ENCODE measurements at regions not wholly inside any gene's neighbourhood (a gene's known extent, or its start where the extent isn't known, plus 50 kb on each side); places are given as distances from the start of the nearest gene placed in this dataset.

DNA sequence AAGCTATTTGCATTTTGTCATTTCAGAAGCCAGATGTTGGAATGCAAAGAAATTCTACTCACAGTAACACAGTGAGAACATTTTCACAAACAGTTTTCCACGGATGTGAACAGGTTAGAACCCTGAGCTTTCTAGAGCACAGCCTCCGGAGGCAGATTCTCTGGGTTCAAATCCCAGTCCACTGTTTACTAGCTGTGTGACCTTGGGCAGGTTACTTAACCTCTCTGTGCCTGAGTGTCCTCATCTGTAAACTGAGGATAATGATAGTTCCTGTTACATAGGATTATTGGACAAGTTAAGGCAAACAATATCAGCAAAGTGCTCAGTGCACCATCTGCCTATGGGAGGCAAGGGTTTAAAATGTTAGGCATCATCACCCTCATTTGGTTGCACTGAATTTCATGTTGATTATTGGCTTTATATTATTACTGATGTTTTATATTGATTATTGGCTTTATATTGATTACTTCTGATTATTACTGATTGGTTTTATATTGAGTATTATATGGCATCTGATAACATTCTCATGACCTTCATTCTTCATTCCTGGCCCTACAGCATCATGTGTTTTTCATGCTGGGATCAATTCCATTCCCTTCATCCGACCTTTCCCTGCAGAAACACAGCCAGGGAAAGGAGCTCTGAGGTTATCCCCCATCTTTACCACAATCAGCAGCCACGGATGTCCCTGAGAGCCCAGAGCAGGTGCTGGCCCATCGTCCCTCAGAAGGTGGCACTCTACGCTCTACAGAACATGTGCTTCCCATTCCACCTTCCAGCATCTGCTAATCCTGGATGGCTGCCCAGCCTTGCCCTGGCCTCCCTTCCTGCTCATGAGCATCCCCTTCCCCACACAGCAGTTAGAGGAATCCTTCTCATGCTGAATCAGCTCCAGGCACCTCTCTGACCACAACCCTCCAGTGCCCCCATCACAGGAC lies 283.1 kb downstream of the PREX1 start:
- DNase-seq (ENCODE audit: low read depth, low spot score), result no peak
- no peak overlapping the region for H3K4me3 ChIP-seq (ENCODE audit: insufficient read length, low read depth)
- H3K9me3 ChIP-seq (ENCODE audit: insufficient read depth, low read length), result peaks cover 16% of the 10 kb centered on the region; the same call in 1 of the 2 replicates
- no peak overlapping the region for H3K9ac ChIP-seq (ENCODE audit: insufficient read length, low read depth)
- no peaks in the 10 kb centered on the region for H3K27me3 ChIP-seq (ENCODE audit: insufficient read depth, insufficient read length)
- peaks cover 2% of the 10 kb centered on the region for H3K4me1 ChIP-seq (ENCODE audit: insufficient read depth, insufficient read length)
- no peaks in the 10 kb centered on the region for H3K36me3 ChIP-seq (ENCODE audit: insufficient read depth, insufficient read length, low read length)
- TF ChIP-seq YY1 (IDR thresholded peaks at IDR 0.05; ENCODE audit: insufficient read depth, insufficient read length), result no peak
- no peak for TF ChIP-seq ZNF274 (IDR thresholded peaks at IDR 0.05; ENCODE audit: low read depth, low read length)
- no peak for TF ChIP-seq SUZ12 (IDR thresholded peaks at IDR 0.05; ENCODE audit: extremely low read depth, insufficient read depth, insufficient read length)

DNA sequence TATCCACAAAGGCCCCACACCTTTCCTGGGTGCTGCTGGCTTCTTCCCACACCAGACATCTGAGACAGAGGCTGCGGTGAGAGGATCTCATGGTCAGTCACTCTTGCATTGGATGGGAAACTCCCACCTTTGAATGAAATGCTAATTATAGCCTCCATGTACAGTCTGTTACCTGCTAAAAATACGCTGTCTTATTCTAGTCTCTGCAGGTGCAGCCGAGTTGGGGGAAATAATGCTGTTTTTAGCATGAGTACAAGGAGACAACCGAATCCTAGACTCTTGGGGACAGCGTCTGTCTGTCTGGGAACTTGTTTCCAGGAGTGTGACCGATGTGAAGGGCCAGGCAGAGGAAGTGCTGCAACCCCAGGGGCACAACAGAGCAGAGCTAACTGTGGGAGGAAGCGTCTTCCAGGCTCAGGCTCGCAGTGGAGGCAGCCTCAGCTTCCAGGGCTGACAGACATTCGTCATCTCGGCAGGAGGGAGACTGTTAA lies 286.2 kb downstream of the PREX1 start:
- Histone ChIP-seq H3K4me3 (ENCODE audit: insufficient read length, low read depth) (no peak overlapping the region), H3K4me1 (ENCODE audit: insufficient read depth, insufficient read length) (peaks cover 2% of the 10 kb centered on the region), H3K36me3 (ENCODE audit: insufficient read depth, insufficient read length, low read length) (no peaks in the 10 kb centered on the region), H3K9ac (ENCODE audit: insufficient read length, low read depth) (no peak overlapping the region), H3K27me3 (ENCODE audit: insufficient read depth, insufficient read length) (no peaks in the 10 kb centered on the region), H3K9me3 (ENCODE audit: insufficient read depth, low read length) (peaks cover 16% of the 10 kb centered on the region; the same call in 1 of the 2 replicates)
- no peak for DNase-seq (ENCODE audit: low read depth, low spot score)
- no peak for TF ChIP-seq YY1 (IDR thresholded peaks at IDR 0.05; ENCODE audit: insufficient read depth, insufficient read length)
- no peak for TF ChIP-seq SUZ12 (IDR thresholded peaks at IDR 0.05; ENCODE audit: extremely low read depth, insufficient read depth, insufficient read length)
- TF ChIP-seq ZNF274 (IDR thresholded peaks at IDR 0.05; ENCODE audit: low read depth, low read length), result no peak

DNA sequence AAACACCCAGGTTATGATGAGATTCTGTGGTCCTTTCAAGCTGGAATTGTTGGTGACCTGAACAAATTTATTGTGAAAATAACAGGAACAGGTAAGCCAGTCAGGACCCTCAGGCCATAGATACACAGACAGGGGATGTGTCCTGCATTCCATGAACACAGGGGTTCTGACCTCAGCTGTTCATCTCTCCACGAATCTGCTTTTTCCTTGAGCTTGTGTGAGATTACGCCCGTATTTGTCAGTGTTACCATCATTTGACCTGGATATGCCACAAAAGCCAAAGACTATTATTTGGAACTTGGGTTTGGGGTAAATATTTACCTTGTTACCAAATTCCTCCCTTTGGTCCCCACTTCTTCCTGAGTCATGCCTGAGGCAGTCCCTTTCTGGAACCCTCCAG lies 288.9 kb downstream of the PREX1 start:
- Histone ChIP-seq H3K36me3 (ENCODE audit: insufficient read depth, insufficient read length, low read length) (no peaks in the 10 kb centered on the region), H3K4me3 (ENCODE audit: insufficient read length, low read depth) (no peak overlapping the region), H3K27me3 (ENCODE audit: insufficient read depth, insufficient read length) (no peaks in the 10 kb centered on the region), H3K9ac (ENCODE audit: insufficient read length, low read depth) (peak overlapping the region; percentile 46), H3K9me3 (ENCODE audit: insufficient read depth, low read length) (peaks cover 16% of the 10 kb centered on the region; the same call in 1 of the 2 replicates), H3K4me1 (ENCODE audit: insufficient read depth, insufficient read length) (no peaks in the 10 kb centered on the region)
- peak; percentile 42 for DNase-seq (ENCODE audit: low read depth, low spot score)
- TF ChIP-seq YY1 (IDR thresholded peaks at IDR 0.05; ENCODE audit: insufficient read depth, insufficient read length), result no peak
- no peak for TF ChIP-seq ZNF274 (IDR thresholded peaks at IDR 0.05; ENCODE audit: low read depth, low read length)
- TF ChIP-seq SUZ12 (IDR thresholded peaks at IDR 0.05; ENCODE audit: extremely low read depth, insufficient read depth, insufficient read length), result no peak

DNA sequence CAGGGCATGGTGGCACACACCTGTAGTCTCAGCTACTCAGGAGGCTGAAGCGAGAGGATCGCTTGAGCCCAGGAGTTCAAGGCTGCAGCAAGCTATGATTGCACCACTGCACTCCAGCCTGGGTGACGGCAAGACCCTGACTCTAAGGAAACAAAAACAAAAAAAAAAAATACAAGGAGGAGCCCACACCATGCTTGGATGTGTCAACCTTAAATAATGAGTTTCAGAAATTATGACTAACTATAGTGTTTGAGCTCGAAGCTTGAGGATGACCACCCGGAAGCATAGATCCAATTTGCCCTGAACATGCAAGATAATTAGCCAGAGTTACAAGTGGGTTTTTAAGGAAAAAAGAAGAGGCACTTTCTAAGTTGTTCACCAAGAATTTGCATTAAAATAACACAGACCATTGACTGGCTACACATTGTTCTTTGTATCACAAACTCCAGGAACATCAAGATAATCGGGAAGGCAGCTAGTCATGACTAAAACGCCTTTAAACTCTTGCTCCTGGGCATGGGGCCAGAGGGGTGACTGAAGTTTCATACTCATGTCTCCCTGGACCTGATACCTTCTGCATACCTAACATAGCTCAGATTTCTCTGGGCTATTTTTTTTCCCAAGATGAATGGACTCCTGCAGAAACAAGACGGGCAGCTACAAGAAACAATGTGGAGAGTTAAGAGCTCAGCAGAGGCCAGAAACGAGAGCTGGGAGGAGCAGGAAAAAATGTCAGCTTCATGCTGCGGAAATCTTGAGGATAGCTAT lies 289.6 kb downstream of the PREX1 start:
- H3K9ac ChIP-seq (ENCODE audit: insufficient read length, low read depth), result peak overlapping the region; percentile 11
- no peaks in the 10 kb centered on the region for H3K36me3 ChIP-seq (ENCODE audit: insufficient read depth, insufficient read length, low read length)
- H3K9me3 ChIP-seq (ENCODE audit: insufficient read depth, low read length), result peaks cover 14% of the 10 kb centered on the region; the same call in 1 of the 2 replicates
- no peak overlapping the region for H3K4me3 ChIP-seq (ENCODE audit: insufficient read length, low read depth)
- no peaks in the 10 kb centered on the region for H3K4me1 ChIP-seq (ENCODE audit: insufficient read depth, insufficient read length)
- H3K27me3 ChIP-seq (ENCODE audit: insufficient read depth, insufficient read length), result no peaks in the 10 kb centered on the region
- no peak for TF ChIP-seq SUZ12 (IDR thresholded peaks at IDR 0.05; ENCODE audit: extremely low read depth, insufficient read depth, insufficient read length)
- no peak for TF ChIP-seq ZNF274 (IDR thresholded peaks at IDR 0.05; ENCODE audit: low read depth, low read length)
- TF ChIP-seq YY1 (IDR thresholded peaks at IDR 0.05; ENCODE audit: insufficient read depth, insufficient read length), result no peak
- DNase-seq (ENCODE audit: low read depth, low spot score), result peak; percentile 91

DNA sequence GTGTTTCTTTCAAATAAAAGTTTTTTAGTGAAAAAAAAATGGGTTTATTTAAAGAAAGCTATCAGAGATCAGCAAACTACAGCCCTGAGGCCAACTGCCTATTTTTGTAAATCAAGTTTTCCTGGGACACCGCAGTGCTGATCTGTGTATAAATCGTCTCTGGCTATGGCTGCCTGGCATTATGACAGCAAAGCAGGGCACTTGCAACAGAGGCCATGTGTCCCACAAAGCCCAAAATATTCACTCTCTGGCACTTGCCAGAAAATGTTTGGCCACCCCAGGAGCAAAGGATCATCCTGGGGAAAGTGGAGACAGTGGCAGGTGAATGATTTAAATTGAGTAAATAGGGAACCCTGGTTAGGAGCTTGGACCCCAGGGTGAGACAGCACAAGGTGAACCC lies 291.6 kb downstream of the PREX1 start:
- no peak for DNase-seq (ENCODE audit: low read depth, low spot score)
- Histone ChIP-seq H3K9ac (ENCODE audit: insufficient read length, low read depth) (no peak overlapping the region), H3K4me1 (ENCODE audit: insufficient read depth, insufficient read length) (no peaks in the 10 kb centered on the region), H3K4me3 (ENCODE audit: insufficient read length, low read depth) (no peak overlapping the region), H3K36me3 (ENCODE audit: insufficient read depth, insufficient read length, low read length) (no peaks in the 10 kb centered on the region), H3K9me3 (ENCODE audit: insufficient read depth, low read length) (no peaks in the 10 kb centered on the region), H3K27me3 (ENCODE audit: insufficient read depth, insufficient read length) (no peaks in the 10 kb centered on the region)
- TF ChIP-seq ZNF274 (IDR thresholded peaks at IDR 0.05; ENCODE audit: low read depth, low read length) (no peak), YY1 (IDR thresholded peaks at IDR 0.05; ENCODE audit: insufficient read depth, insufficient read length) (no peak), SUZ12 (IDR thresholded peaks at IDR 0.05; ENCODE audit: extremely low read depth, insufficient read depth, insufficient read length) (no peak)

DNA sequence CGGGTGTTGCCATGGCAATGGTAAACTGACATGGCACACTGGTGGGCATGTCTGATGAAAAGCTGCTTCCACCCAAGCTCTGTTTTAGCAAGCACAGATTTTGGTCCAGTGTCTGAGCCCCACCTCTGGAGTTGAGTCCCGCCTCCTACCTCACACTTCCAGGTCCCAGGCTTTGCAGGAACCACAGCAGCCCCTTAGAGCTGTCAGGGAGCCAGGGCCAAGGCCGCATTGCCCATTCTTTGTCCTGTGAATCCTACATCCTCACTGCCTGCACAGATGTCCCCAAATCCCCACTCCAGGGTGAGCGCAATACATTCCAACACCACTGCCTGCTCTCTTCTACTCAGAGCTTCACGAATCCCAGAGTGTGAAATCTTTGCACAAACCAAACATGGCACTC lies 292.2 kb downstream of the PREX1 start:
- Histone ChIP-seq H3K4me1 (ENCODE audit: insufficient read depth, insufficient read length) (no peaks in the 10 kb centered on the region), H3K9ac (ENCODE audit: insufficient read length, low read depth) (no peak overlapping the region), H3K27me3 (ENCODE audit: insufficient read depth, insufficient read length) (no peaks in the 10 kb centered on the region), H3K36me3 (ENCODE audit: insufficient read depth, insufficient read length, low read length) (no peaks in the 10 kb centered on the region), H3K4me3 (ENCODE audit: insufficient read length, low read depth) (no peak overlapping the region), H3K9me3 (ENCODE audit: insufficient read depth, low read length) (no peaks in the 10 kb centered on the region)
- TF ChIP-seq YY1 (IDR thresholded peaks at IDR 0.05; ENCODE audit: insufficient read depth, insufficient read length) (no peak), ZNF274 (IDR thresholded peaks at IDR 0.05; ENCODE audit: low read depth, low read length) (no peak)
- no peak for DNase-seq (ENCODE audit: low read depth, low spot score)

DNA sequence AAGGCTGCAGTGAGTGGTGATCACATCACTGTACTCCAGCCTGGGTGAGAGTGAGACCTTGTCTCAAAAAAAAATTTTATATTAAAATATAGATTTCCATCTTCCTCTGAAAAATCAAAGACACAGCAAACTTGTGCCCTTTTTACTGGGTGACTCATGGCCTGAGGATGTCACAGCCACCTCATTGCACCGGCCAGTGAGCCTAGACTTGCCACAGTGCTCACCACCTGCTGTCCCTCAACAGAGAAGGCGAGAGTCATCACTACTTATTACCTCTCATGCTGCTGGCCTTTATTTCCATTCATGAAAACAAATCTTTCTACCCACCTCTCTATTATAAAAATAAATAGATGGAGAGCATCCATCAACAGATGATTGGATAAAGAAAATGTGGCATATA lies 295.8 kb downstream of the PREX1 start:
- H3K9me3 ChIP-seq (ENCODE audit: insufficient read depth, low read length), result no peaks in the 10 kb centered on the region
- no peaks in the 10 kb centered on the region for H3K36me3 ChIP-seq (ENCODE audit: insufficient read depth, insufficient read length, low read length)
- H3K9ac ChIP-seq (ENCODE audit: insufficient read length, low read depth), result no peak overlapping the region
- no peaks in the 10 kb centered on the region for H3K27me3 ChIP-seq (ENCODE audit: insufficient read depth, insufficient read length)
- DNase-seq (ENCODE audit: low read depth, low spot score), result no peak
- no peak overlapping the region for H3K4me3 ChIP-seq (ENCODE audit: insufficient read length, low read depth)
- peaks cover 2% of the 10 kb centered on the region for H3K4me1 ChIP-seq (ENCODE audit: insufficient read depth, insufficient read length)
- TF ChIP-seq SUZ12 (IDR thresholded peaks at IDR 0.05; ENCODE audit: extremely low read depth, insufficient read depth, insufficient read length) (no peak), ZNF274 (IDR thresholded peaks at IDR 0.05; ENCODE audit: low read depth, low read length) (no peak)
